Neuronal stem cell (in vitro differentiated cells): ENCODE measurements at regions not wholly inside any gene's neighbourhood (a gene's known extent, or its start where the extent isn't known, plus 50 kb on each side); places are given as distances from the start of the nearest gene placed in this dataset.
A peak's percentile ranks its signal among the peaks of the same experiment; 100 is the strongest.

Source experiments
- DNase-seq: peaks from one replicate; pipeline ENCODE4 v3.0.0-alpha.2; 2013; ENCODE audit warnings: low spot score
- H2AFZ ChIP-seq: one replicate; pipeline ENCODE4 v1.6.1; 2013; ENCODE audit warnings: mild to moderate bottlenecking, low read length, inconsistent platforms
- H2AK5ac ChIP-seq: 2 replicates; pipeline ENCODE4 v1.6.1; 2013; ENCODE audit warnings: low read depth, mild to moderate bottlenecking, inconsistent platforms, low read length, moderate library complexity, mixed read lengths
- H2BK120ac ChIP-seq: 2 replicates; pipeline ENCODE4 v1.6.1; 2013; ENCODE audit warnings: low read depth, mild to moderate bottlenecking, inconsistent platforms, low read length, moderate library complexity, mixed read lengths
- H2BK12ac ChIP-seq: one replicate; pipeline ENCODE4 v1.6.1; 2013; ENCODE audit warnings: low read length, inconsistent platforms
- H2BK15ac ChIP-seq: 2 replicates; pipeline ENCODE4 v1.6.1; 2013; ENCODE audit warnings: mild to moderate bottlenecking, low read length, inconsistent platforms, mixed read lengths
- H2BK5ac ChIP-seq: one replicate; pipeline ENCODE4 v1.6.1; 2013; ENCODE audit warnings: inconsistent platforms, mild to moderate bottlenecking, low read length, moderate library complexity
- H3K14ac ChIP-seq: one replicate; pipeline ENCODE4 v1.6.1; 2013; ENCODE audit warnings: low read length, inconsistent platforms
- H3K18ac ChIP-seq: 2 replicates; pipeline ENCODE4 v1.6.1; 2013; ENCODE audit warnings: low read length, inconsistent platforms
- H3K23ac ChIP-seq: 2 replicates; pipeline ENCODE4 v1.6.1; 2013; ENCODE audit warnings: low read depth, mild to moderate bottlenecking, mixed read lengths, low read length, inconsistent platforms; ENCODE audit not compliant: poor library complexity
- H3K27ac ChIP-seq: replicated peaks from 3 replicates; pipeline ENCODE4 v1.5.1; 2013; ENCODE audit warnings: low read length, inconsistent platforms
- H3K27me3 ChIP-seq, 3 experiments: 2 replicates each; pipeline ENCODE4 v1.6.1; 2013; ENCODE audit warnings: low read length in 3 of 3, mild to moderate bottlenecking in 2 of 3, inconsistent platforms in 1 of 3, low read depth in 1 of 3, mixed read lengths in 1 of 3, moderate library complexity in 1 of 3; ENCODE audit not compliant: control insufficient read depth in 3 of 3, insufficient read depth in 3 of 3
- H3K36me3 ChIP-seq, 2 donors: replicated peaks in 1 of 2; 2 replicates each; pipeline ENCODE4 v1.6.1; 2013; ENCODE audit warnings: low read length in 2 of 2; ENCODE audit not compliant: control insufficient read depth in 2 of 2, insufficient read depth in 2 of 2
- H3K4ac ChIP-seq: 2 replicates; pipeline ENCODE4 v1.6.1; 2013; ENCODE audit warnings: inconsistent platforms, mild to moderate bottlenecking, low read length, moderate library complexity
- H3K4me1 ChIP-seq, 2 donors: 1 replicate in 1 of 2; 2 replicates in 1 of 2; pipeline ENCODE4 v1.6.1; 2013; ENCODE audit warnings: low read length in 2 of 2, low read depth in 1 of 2; ENCODE audit not compliant: control insufficient read depth in 2 of 2, insufficient read depth in 1 of 2
- H3K4me2 ChIP-seq: one replicate; pipeline ENCODE4 v1.6.1; 2013; ENCODE audit warnings: mild to moderate bottlenecking, low read length, inconsistent platforms; ENCODE audit not compliant: insufficient read depth, poor library complexity, severe bottlenecking
- H3K4me3 ChIP-seq, 2 donors: 2 replicates each; pipeline ENCODE4 v1.5.1; 2013; ENCODE audit warnings: low read length in 2 of 2, mild to moderate bottlenecking in 2 of 2, inconsistent platforms in 1 of 2, moderate library complexity in 1 of 2
- H3K79me1 ChIP-seq: one replicate; pipeline ENCODE4 v1.6.1; 2013; ENCODE audit warnings: low read depth, mild to moderate bottlenecking, inconsistent platforms, low read length, moderate library complexity
- H3K9ac ChIP-seq: one replicate; pipeline ENCODE4 v1.6.1; 2013; ENCODE audit warnings: mild to moderate bottlenecking, low read depth, low read length, inconsistent platforms; ENCODE audit not compliant: poor library complexity
- H3K9me3 ChIP-seq, 2 donors: replicated peaks in 1 of 2; 2 replicates each; pipeline versions ENCODE3 to v1.6.1; 2013; ENCODE audit warnings: low read length in 2 of 2, mild to moderate bottlenecking in 2 of 2, inconsistent platforms in 1 of 2, low read depth in 1 of 2, mixed read lengths in 1 of 2, moderate library complexity in 1 of 2; ENCODE audit not compliant: control insufficient read depth in 2 of 2, insufficient read depth in 1 of 2
- H4K8ac ChIP-seq: one replicate; pipeline ENCODE4 v1.6.1; 2013; ENCODE audit warnings: low read depth, mild to moderate bottlenecking, inconsistent platforms, low read length, moderate library complexity
- H4K91ac ChIP-seq: one replicate; pipeline ENCODE4 v1.6.1; 2013; ENCODE audit warnings: low read length, low read depth, mild to moderate bottlenecking, inconsistent platforms; ENCODE audit not compliant: poor library complexity
- WGBS, 2 donors: extraction: QIAGEN DNeasy Blood & Tissue Kit; methylation state at CpG; one replicate each; pipeline ENCODE4 v1.1.7; 2013; ENCODE audit warnings: missing lambda C conversion rate in 2 of 2, mixed read lengths in 1 of 2; ENCODE audit not compliant: insufficient read length in 2 of 2, insufficient replicate concordance in 1 of 2; ENCODE audit errors: extremely low coverage in 2 of 2; 5-methylcytosine and 5-hydroxymethylcytosine counted together

DNA sequence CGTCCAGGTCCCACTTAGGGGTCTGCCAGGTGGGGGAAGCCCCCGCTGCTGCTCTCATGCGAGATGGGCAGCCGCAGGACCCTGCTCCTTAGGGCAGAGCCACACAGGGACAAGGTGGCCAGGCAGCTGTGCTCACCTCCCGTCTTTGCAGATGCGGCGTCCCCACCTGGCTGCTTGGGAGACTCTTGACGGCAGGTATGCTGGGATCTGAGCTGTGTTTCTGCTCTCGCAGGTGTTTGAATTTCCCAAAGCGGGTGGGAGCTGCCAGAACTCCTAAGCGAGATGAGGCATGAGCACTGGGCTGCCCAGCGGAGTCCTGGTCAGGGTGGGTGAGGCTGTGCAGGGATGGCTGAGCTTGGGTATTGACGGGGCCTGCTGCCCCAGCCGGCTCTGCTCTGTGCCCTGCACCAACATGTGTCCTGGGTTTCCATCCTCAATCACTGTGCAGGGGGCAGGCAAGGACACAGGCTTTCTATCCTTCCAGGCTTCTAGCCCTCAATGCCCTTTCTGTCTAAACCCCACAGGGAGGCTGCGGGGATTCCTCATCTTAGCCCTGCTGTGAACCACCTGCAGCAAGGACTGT lies 151.4 kb downstream of the ICE1 start:
- no peak overlapping the region for H4K8ac ChIP-seq
- H3K79me1 ChIP-seq, result no peaks in the 10 kb centered on the region
- no peak overlapping the region for H2AK5ac ChIP-seq
- H3K4me2 ChIP-seq, result no peak overlapping the region
- H2BK12ac ChIP-seq, result no peak overlapping the region
- H3K9ac ChIP-seq, result peak overlapping the region; percentile 65
- no peak overlapping the region for H4K91ac ChIP-seq
- peaks cover 0 to 7% of the 10 kb centered on the region in 2 donors for H3K4me1 ChIP-seq
- no peak overlapping the region for H3K14ac ChIP-seq
- H3K18ac ChIP-seq, result peak overlapping the region; percentile 69
- no peak overlapping the region for H3K4ac ChIP-seq
- no peaks in the 10 kb centered on the region for H3K36me3 ChIP-seq
- H2BK120ac ChIP-seq, result no peak overlapping the region
- no peak for DNase-seq
- peak overlapping the region; percentile 57 for H2BK5ac ChIP-seq
- H2BK15ac ChIP-seq, result no peak overlapping the region
- no CpG with 5 or more reads among the region's 15 CpGs for WGBS, 2 donors
- no peaks in the 10 kb centered on the region for H3K27me3 ChIP-seq
- no peak overlapping the region for H3K23ac ChIP-seq
- H2AFZ ChIP-seq, result no peak overlapping the region
- H3K27ac ChIP-seq, result no peak overlapping the region
- H3K4me3 ChIP-seq, result no peak overlapping the region
- H3K9me3 ChIP-seq, result no peaks in the 10 kb centered on the region

DNA sequence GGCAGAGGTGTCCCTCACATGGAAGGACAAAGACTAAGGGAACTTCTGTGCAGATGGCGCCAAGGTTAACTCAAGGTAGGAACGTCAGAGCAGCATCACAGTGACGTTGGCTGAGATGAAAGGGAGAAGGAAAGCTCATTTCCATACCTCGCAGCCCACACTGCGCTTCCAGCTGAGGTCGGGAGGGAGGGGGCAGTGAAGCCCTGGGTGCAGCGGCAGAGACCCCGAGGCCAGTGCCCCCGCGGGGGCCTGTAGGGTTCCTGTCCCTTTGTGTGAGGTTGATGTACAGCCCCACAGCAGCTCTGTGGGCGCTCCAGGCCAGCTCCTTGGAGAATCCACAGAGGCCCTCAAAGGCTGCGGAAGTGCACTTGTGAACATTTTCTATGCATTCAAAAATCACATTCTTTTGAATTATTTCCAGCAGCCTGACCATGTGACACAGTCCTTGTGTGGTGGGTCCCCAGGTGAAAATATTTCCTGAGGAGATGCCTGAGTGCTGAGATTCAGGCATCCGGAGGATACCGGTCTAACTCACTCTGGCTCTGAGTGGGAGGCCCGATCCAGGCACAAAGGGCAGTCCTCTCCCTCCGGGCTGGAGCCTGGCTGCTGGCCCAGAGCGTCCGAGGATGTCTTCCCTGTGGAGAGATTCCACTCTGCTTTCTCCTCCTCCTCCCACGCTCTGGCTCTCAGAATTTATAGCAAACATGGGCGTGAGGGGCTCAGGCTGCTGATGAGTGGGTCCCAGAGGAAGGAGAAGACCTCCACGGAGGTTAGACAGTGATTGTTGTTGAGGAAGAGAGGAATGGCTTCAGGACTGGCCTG lies 150.7 kb downstream of the ICE1 start:
- no peak overlapping the region for H3K27ac ChIP-seq

DNA sequence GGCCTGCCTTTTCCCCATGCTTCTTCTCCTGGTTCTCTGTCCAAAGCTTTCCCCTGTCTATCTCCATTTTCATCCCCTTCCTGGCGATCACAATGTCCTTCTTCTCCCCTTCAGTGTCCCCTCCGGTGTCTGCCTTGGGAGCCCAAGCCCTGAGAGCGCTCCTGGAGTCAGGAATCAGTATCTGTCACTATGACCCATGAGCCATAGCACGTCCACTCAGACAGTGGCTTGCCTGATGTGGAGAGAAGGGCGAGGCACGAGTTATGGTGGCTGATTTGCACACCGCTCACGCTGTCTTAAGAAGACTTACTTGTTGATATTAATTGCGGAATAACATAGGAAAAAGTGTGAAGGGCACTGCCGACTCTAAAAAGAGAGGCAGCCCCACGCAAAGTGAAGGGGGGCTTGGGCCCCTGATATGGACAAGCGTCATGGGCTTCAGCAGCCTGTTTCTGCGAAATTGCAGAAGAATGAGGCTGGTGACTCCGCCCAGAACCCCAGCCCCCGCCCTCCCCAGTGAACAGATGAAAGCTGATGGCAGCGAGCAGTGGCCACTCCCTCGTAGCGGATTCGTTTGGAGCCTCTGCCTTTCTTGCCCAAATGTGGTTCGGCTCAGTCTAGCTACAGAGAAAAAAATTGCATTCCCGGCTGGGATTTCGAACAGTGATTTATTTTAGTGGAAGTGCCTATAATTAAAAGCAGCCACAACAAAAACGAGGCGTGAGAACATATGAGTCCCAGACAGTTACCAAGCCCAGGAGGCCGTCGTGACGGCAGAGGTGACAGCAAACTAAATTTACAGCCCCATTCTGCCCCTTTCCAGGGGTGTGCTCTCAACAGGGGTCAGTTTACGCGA lies 149.8 kb downstream of the ICE1 start:
- no peak overlapping the region for H2AFZ ChIP-seq
- no peak overlapping the region for H4K91ac ChIP-seq
- H3K23ac ChIP-seq, result no peak overlapping the region
- no peaks in the 10 kb centered on the region for H3K9me3 ChIP-seq
- H3K9ac ChIP-seq, result no peak overlapping the region
- no peak overlapping the region for H2BK12ac ChIP-seq
- no peak overlapping the region for H2AK5ac ChIP-seq
- H2BK5ac ChIP-seq, result no peak overlapping the region
- no peaks in the 10 kb centered on the region for H3K27me3 ChIP-seq
- no peak overlapping the region for H3K14ac ChIP-seq
- no peak overlapping the region for H4K8ac ChIP-seq
- H3K36me3 ChIP-seq, result no peaks in the 10 kb centered on the region
- no CpG with 5 or more reads among the region's 29 CpGs for WGBS, 2 donors
- H3K4me2 ChIP-seq, result no peak overlapping the region
- no peak overlapping the region for H3K27ac ChIP-seq
- no peak overlapping the region for H2BK15ac ChIP-seq
- no peak overlapping the region for H3K4ac ChIP-seq
- no peak overlapping the region for H3K4me3 ChIP-seq
- no peak overlapping the region for H2BK120ac ChIP-seq
- DNase-seq, result no peak
- H3K79me1 ChIP-seq, result no peaks in the 10 kb centered on the region
- no peak overlapping the region for H3K18ac ChIP-seq
- H3K4me1 ChIP-seq, result peaks cover 0 to 7% of the 10 kb centered on the region in 2 donors

More for the DNA sequence above, 150.7 kb downstream of the ICE1 start:
- Histone ChIP-seq H2AFZ (peak overlapping the region; percentile 23), H4K91ac (no peak overlapping the region), H2AK5ac (no peak overlapping the region), H3K4me3 (no peak overlapping the region), H3K27me3 (no peaks in the 10 kb centered on the region), H3K9me3 (no peaks in the 10 kb centered on the region), H3K4ac (no peak overlapping the region), H2BK5ac (peak overlapping the region; percentile 57), H3K79me1 (no peaks in the 10 kb centered on the region), H3K4me1 (peaks cover 0 to 7% of the 10 kb centered on the region in 2 donors), H3K36me3 (no peaks in the 10 kb centered on the region), H2BK15ac (no peak overlapping the region), H3K4me2 (no peak overlapping the region), H3K18ac (peak overlapping the region; percentile 69), H2BK12ac (no peak overlapping the region), H3K9ac (no peak overlapping the region), H3K14ac (no peak overlapping the region), H3K23ac (no peak overlapping the region), H4K8ac (no peak overlapping the region), H2BK120ac (no peak overlapping the region)
- DNase-seq, result no peak
- no CpG with 5 or more reads among the region's 21 CpGs for WGBS, 2 donors

DNA sequence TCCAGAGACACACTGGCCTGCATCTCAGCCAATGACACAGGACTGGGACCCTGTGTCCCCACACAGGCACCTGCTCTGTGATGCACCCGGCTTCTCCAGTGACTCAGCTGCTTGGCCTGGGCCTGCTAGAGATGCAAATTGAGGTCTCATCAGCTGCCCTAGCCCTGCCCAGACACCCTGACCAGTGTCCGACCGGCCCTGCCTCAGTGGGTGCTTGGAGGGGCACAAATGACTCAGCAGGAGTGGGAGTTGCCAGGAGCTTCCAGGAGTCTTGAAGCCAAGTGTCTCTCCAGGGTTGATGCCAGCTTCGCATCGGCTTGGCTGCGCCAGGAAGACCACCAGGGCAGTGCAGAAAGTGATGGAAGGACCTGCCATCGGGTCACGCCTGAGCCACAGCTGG lies 148.2 kb downstream of the ICE1 start:
- Histone ChIP-seq H3K27me3 (no peaks in the 10 kb centered on the region), H3K79me1 (no peaks in the 10 kb centered on the region), H3K36me3 (no peaks in the 10 kb centered on the region), H2BK15ac (peak overlapping the region; percentile 6), H3K9me3 (no peaks in the 10 kb centered on the region), H2BK5ac (no peak overlapping the region), H3K4ac (no peak overlapping the region), H4K8ac (no peak overlapping the region), H3K4me3 (no peak overlapping the region), H2BK120ac (no peak overlapping the region), H3K9ac (no peak overlapping the region), H4K91ac (no peak overlapping the region), H3K27ac (no peak overlapping the region), H3K18ac (peak overlapping the region; percentile 5), H2AFZ (no peak overlapping the region), H3K23ac (no peak overlapping the region), H3K14ac (peak overlapping the region; percentile 2), H2BK12ac (no peak overlapping the region), H3K4me1 (peaks cover 0 to 7% of the 10 kb centered on the region in 2 donors), H3K4me2 (no peak overlapping the region), H2AK5ac (peak overlapping the region; percentile 5)
- no CpG with 5 or more reads among the region's 8 CpGs for WGBS, 2 donors
- DNase-seq, result no peak
